PFSK-1 (cell line): ENCODE measurements at regions not wholly inside any gene's neighbourhood (a gene's known extent, or its start where the extent isn't known, plus 50 kb on each side); places are given as distances from the start of the nearest gene placed in this dataset.

Source experiments
- FOXP2 ChIP-seq: optimal IDR thresholded peaks from 2 replicates; pipeline ENCODE3; 2011; ENCODE audit warnings: borderline replicate concordance, control low read depth, inconsistent platforms; ENCODE audit not compliant: insufficient read depth; ENCODE audit errors: extremely low read length, extremely low read depth
- POLR2AphosphoS5 ChIP-seq: IDR thresholded peaks from 2 replicates; pipeline ENCODE4 v1.6.1; 2012; ENCODE audit warnings: low read depth, mild to moderate bottlenecking, control low read depth, low read length, moderate library complexity
- REST ChIP-seq, 2 experiments: IDR thresholded peaks; 2 replicates each; pipeline versions ENCODE4 v1.6.1 to v1.8.0; 2011 to 2012; ENCODE audit warnings: low read depth in 2 of 2, low read length in 2 of 2, control low read depth in 1 of 2, inconsistent platforms in 1 of 2, mild to moderate bottlenecking in 1 of 2, moderate library complexity in 1 of 2; ENCODE audit not compliant: insufficient read depth in 1 of 2
- SIN3A ChIP-seq: IDR thresholded peaks from 2 replicates; pipeline ENCODE4 v1.6.1; 2012; ENCODE audit warnings: mild to moderate bottlenecking, low read length, moderate library complexity, borderline replicate concordance; ENCODE audit not compliant: insufficient read depth
- TAF1 ChIP-seq: IDR thresholded peaks from 2 replicates; pipeline ENCODE4 v1.6.1; 2012; ENCODE audit warnings: low read length, control low read depth, borderline replicate concordance; ENCODE audit not compliant: insufficient read depth

GRCh38 chr2:14231391-14231898, 401.1 kb upstream of the LRATD1 start:
- TF ChIP-seq POLR2AphosphoS5 (no peak), REST (IDR thresholded peaks at IDR 0.05; ENCODE audit: insufficient read depth in 1 of 2, low read depth in 2 of 2, low read length in 2 of 2) (no peak), TAF1 (no peak), SIN3A (no peak), FOXP2 (no peak)
